Activated CD8-positive, alpha-beta memory T cell treated with anti-CD3 and anti-CD28 coated beads for 48 hours (primary cell): ENCODE measurements at regions not wholly inside any gene's neighbourhood (a gene's known extent, or its start where the extent isn't known, plus 50 kb on each side); places are given as distances from the start of the nearest gene placed in this dataset.
"Not testable (repeated sequence)": the region's sequence is repeated elsewhere in the genome, so short reads cannot be mapped to it uniquely, and the experiment has no call there.

Experiments
- DNase-seq, 3 experiments: peaks; one replicate each; pipeline ENCODE4 v3.0.0-alpha.2; 2020; ENCODE audit warnings: low read depth in 2 of 3, low spot score in 2 of 3

DNA sequence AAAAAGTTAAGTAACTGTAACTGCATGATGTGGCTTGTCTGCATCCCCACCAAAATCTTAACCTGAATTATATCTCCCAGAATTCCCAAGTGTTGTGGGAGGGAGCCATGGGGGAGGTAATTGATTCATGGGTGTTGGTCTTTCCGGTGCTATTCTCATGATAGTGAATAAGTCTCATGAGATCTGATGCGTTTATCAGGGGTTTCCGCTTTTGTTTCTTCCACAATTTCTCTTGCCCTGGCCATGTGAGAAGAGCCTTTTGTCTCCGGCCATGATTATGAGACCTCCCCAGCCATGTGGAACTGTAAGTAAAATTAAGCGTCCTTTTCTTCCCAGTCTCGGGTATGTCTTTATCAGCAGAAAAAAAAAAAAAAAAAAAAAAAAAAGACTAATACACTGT is 385.8 kb downstream of the SLITRK1 start:
- no peak for DNase-seq

DNA sequence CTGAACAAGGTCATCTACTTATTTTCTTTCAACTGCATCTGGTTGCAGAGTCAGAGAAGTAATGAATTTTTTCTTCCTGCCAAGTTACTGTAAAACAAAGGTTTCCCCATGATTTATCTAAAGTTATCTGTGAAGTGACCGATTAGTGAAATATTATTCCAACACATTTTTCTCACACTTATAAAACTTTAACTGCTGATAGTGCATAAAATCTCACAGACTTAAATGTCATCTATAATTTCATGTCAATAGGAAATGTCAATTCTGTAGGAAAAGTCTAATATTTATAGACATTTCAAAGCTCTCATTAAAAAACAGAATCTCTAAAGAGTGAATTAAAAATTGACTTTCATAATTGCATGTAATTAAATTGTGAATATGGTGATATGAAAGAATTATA is 397.2 kb downstream of the SLITRK1 start:
- DNase-seq, result no peak

DNA sequence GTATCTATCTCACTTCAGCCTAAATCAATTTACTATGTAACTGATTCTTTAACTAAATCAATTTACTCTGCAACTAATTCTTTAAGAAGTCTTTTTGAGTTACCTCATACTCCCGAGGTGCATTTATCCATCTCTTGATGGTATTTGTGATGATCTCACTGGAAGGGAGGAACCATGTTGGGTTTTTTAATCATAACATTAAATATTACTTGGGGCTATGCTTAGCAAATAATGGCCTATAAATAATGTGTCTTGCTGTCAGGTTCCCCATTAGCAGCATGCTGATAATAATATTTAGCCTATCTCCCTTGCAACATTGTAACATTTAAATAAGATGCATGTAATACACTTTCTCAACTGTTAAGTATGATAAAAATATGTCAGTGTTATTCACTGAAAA is 411.3 kb downstream of the SLITRK1 start:
- no peak for DNase-seq

DNA sequence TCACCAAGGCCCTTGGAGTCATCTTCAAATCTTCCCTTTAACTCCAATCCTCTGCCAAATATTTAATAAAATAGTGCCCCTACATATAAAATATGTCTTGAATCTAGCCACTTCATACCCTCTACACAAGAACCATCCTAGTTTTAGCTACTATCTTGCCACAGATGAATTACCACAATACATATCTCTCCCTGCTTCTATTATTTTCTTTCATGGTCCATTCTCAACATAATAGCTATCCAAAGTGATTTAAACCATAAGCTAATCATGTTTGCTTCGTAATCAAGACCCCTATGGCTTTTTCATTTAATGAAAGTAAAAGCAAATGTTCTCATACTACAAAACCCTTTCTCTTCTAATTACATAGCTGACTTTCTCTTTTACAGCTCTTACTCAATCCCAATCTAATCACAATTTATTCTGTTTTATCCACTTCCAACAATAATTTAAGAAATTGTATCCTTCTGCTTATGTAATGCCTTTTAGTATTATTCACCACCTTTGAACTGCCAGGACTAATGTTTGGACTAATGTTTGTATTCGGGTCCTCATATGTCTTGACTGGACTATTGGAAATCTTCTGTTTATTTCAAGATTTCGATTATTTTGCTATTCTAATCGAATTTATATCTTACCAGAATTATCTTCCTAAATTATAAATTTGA is 412.0 kb downstream of the SLITRK1 start:
- DNase-seq, result no peak

DNA sequence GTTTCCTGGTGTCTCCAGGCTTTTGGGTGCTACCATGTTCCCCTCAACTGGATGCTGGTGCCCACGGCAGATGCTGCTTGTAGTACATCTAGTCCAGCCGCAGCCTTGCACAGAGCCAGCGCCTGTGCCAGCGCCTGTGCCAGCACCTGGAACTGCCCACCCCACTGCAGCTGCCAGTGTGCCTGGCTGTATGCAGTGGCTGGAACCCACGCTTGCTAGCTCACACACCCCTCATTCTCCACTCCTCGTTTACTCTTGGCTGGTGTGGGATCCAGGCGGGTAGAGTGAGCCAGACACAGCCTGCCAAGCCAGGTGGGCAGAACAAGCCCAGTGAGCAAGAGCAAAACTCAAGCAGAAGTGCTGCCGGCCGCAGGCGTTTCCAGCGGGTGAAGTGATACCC is 428.6 kb downstream of the SLITRK1 start:
- no peak for DNase-seq

DNA sequence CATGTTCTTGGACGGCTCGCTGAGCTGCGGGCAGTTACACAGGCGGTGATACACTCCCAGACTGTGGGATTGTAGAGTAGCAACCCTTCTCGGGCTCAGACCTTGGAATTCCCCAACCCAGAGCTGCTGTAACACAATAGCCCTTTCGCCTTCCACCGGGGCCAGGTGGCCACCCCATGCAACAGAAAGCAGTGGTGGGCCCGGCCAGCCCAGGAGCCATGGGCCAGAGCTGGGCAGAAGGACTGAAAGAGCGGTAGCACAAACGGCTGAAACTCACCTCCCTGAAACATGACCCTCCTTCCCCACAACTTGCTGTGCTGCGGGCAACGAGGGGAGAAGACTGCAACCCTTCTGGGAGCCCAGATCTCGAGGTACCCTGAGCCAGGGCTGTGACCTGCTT is 429.0 kb downstream of the SLITRK1 start:
- no peak for DNase-seq

DNA sequence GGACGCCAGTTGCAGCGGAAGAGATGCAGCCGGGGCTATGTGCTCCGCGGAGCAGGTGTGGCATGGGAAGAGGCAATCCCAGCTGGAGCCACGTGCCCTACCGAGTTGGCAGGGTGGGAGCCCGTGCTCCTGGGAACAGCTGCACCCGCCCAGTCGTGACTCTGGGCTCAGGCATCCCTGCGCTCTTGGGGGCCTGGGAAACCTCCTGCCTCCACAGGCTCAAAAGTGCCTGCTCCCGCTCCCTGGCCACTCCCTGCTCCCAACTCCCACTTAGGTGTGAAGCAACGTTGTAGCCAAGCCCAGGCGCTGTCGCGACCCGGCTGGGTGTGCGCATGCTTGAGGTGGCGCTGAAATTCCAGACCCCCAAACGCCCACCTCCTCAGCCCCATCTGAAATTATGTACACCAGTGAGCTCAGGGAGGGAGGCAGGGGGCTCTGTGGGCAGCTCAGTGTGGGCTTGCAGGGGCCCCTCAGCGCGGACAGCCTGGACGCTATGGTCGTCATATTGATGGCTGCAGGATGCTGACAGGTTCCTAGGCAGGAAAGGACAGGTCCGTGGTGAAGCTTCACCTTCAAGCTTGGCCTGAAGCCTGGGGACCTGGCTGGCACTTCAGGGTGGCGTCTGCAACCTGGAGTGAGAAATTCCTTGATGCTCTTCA is 429.9 kb downstream of the SLITRK1 start:
- no peak for DNase-seq

DNA sequence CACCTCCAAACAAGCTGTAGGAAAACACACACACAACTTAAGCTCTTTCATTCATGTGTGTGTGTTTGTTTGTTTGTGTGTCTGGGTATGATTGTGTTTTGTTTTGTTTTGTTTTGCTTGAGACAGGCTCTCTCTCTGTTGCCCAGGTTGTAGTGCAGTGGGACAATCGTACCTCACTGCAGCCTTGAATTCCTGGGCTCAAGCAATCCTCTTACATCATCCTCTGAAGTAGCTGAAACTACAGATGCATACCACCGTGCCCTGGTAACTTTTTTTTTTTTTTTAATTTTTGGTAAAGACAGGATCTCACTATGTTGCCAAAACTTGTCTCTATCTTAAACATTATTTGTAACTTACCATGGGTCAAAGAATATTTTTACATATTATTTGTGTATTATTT is 431.7 kb downstream of the SLITRK1 start:
- no peak for DNase-seq

DNA sequence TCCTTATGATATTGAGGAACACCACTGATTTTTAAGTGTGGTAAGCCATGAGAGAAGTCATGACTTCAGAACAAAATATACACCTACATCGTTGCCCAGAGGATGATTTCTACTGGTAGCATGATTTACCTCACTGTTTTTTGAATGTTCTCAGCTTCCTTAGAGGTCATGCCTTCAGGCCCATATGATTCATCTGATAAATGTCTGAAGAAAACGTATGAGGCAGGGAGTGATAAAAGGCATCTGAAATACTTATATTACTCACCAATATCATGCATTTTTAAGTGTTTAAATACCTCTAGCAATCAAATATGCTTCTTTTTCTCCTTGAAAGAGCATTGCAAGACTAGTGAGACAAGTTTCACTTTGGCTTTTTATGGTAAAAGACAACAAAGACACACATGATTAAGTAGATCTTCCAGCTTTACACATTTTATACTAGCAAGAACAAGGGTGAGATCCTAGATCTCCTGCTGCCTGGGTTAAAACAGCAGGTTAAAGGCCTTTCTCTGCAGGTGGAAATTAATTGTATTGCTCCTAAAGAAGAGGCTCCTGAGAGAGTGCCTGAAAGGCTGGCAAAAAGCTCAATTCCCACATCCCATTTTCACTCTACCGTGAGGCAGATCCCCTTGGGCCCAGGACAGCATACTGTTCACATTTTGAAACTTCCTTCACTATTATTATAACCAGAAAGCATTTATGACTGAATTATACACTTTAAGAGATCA is 432.4 kb downstream of the SLITRK1 start:
- DNase-seq, result no peak

DNA sequence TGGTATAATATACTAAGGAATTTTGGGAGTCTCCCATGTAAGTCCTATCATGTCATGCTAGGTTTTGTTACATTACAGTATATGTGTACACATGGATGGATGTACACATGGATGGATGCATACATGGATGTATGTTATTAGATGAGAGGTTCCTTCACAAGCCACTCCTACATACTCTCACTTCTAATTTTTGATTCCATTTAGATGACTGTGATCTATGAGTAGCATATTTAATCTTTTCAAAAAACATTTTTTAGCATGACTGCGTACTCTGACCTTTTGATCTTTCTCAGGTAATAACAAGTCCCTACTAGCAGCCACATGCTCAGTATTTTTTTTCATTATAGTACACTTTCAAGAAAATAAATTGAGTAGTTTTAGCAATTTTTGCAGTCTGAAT is 441.8 kb downstream of the SLITRK1 start:
- DNase-seq, result no peak

DNA sequence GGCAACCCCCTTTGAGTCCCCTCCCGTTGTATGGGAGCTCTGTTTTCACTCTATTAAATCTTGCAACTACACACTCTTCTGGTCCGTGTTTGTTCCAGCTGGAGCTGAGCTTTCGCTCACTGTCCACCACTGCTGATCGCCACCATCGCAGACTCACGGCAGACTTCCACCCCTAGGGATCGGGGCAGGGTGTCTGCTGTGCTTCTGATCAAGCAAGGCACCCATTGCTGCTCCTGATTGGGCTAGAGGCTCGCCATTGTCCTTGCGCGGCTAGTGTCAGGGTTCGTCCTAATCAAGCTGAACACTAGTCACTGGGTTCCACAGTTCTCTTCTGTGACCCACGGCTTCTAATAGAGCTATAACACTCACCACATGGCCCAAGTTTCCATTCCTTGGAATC is 442.8 kb downstream of the SLITRK1 start:
- not testable (repeated sequence) for DNase-seq

DNA sequence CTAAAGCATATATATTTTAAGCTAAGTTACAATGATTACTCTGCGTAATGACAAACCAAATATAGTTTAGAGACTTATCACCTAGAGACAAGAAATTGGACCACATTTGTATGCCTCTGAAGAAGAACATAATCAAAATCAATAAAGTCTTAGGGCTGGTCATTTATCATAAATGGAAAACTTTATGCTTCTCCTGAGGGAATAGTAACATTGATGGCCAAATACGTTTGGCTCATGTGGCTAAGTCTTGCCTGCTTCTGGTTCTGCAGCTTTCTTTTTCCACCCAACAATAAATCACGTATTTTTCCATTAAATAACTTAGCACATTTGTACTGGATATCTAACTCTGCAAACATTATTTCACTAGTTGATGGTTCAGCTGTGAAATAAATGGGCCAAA is 458.4 kb downstream of the SLITRK1 start:
- no peak for DNase-seq

DNA sequence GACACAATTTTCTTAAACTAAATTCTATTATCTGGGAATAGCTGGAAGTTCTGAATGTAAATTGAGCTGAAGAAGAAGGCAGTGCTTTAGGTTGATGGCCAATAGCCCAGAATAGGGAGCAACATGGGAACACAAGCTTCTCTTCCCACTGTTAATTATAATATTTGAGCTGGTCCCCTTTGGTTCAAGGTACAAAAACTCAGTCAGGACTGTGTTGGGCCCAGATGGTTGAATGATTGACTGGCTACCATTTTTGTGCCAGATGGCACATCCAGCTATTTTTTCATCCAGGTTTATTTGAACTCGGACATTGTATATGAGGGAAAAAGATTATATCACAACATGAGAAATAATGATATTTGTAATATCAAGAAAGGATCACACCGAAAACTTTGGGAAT is 458.9 kb downstream of the SLITRK1 start:
- DNase-seq, result no peak

DNA sequence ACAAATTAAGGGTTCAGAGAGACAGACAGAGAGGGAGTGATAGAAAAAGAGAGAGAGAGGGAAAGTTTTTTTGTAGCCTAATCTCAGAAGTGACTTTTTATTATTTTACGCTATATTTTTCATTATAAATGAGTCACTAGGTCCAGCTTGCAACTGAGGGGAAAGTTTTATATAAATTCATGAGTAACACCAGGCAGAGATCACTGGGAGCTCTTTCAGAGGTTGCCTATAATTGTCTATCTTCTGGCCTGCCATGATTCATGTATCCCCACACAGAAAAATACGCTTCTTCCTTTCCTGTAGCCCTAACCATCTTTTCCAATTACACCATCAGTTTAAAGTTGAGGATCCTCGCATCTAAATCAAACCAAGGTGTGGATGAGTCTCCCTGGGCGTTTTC is 467.9 kb downstream of the SLITRK1 start:
- DNase-seq, result no peak

DNA sequence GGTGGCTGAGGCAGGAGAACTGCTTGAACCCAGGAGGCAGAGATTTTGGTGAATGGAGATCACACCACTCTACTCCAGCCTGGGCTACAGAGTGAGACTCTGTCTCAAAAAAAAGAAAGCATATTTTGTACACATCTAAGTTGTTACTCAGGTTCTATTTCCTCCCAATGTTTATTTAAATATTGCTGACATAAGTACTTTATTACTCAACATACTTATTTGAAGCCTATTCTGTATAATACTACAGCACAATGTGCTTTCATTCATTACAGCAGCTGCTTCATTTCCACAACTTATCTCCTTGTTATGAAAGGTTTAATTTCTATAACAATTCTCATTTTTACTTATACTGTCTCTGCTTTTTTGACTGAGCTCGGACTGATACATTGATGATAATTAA is 495.7 kb downstream of the SLITRK1 start:
- DNase-seq, result no peak

DNA sequence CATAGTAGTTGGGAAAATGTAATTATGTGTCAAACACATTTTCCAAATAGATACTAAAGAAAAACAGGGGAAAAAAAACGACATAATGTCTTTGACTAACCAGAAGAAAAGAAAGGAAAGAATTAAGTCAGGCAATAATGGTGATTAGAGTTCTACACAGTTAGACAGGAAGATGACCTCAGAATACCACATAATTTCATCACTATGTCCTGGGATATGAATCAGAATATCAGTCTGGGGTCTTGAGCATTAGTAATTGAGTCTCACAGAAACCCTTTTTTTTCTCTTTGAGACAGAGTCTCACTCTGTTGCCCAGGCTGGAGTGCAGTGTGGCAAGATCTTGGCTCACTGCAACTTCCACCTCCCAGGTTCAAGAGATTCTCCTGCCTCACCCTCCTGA is 503.4 kb downstream of the SLITRK1 start:
- no peak for DNase-seq

DNA sequence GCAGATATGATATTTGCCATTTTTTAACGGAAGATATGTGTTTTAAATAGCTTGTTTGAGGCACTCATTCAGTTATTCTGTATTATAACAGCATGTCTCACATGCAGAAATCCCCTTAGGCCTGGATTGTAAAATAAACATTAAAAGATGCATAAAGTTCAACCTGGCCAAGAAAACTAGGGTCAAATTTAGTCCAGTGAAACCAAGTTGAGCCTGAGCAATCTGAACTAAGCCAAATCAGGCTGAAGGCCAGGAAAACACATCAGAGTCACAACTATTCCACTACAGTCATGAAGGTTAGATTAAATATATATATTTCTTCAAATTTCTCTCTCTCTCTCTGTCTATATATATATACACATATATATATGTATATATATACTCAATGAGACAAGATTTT is 504.8 kb downstream of the SLITRK1 start:
- no peak for DNase-seq

DNA sequence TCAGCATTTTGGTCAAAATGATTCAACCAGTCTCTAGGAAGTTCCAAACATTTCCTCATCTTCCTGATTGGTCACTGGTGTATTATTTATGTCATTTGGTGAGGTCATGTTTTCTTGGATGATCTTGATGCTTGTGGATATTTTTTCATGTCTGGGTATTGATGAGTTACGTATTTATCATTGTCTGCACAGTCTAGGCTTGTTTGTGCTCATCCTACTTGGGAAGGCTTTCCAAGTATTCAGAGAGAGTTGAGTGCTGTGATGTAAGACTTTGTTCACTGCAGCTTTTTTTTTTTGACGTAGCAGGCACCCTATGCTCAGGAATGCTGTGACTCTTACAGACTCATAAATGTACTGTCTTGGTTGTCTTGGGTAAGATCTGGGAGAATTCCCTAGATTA is 509.5 kb downstream of the SLITRK1 start:
- no peak for DNase-seq

DNA sequence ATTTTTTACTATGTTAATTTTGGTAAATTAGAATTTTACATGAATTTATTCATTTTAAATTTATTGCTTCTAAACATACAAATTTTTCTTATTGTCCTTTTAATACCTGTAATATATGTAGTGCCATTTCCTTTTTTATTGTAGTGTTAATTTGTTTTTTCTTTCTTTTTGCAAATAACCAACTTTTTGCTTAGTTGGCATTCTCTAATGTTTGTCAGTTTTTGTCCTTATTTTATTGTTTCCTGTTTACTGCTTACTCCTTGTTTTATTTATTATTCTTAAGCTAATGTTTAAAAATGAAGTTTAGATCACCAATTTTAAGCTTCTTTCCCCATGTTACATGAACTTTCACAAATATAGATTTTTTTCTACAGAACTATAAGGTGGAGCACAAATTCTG is 516.6 kb downstream of the SLITRK1 start:
- no peak for DNase-seq

DNA sequence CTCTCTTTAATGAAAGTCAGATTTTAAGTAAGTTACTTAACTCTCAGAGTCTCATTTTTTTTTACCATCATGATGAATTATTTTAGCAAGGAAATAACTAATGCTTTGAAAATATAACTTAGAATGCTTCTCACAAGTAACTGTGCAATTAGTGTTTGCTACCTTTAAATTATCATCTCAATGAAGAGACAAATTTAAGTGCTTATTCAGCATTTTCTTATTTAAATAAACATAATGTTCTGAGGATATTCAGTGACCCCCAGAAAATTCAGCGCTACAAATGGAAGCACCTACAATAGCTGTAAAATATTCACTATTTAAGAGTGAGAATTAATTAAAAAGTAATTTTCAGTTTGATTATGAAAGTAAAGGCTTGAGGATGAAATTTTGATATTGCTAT is 527.2 kb downstream of the SLITRK1 start:
- DNase-seq, result no peak

DNA sequence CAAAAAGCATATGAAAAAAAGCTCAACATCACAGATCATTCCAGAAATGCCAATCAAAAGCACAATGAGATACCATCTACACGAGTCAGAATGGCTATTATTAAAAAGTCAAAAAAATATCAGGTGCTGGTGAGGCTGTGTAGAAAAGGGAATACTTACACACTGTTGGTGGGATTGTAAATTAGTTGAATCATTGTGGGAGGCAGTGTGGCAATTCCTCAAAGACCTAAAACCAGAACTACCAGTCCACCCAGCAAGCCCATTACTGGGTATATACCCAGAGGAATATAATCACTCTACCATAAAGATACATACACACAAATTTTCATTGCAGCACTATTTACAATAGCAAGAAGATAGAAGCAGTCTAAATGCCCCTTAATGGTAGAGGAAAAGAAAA is 529.9 kb downstream of the SLITRK1 start:
- no peak for DNase-seq

DNA sequence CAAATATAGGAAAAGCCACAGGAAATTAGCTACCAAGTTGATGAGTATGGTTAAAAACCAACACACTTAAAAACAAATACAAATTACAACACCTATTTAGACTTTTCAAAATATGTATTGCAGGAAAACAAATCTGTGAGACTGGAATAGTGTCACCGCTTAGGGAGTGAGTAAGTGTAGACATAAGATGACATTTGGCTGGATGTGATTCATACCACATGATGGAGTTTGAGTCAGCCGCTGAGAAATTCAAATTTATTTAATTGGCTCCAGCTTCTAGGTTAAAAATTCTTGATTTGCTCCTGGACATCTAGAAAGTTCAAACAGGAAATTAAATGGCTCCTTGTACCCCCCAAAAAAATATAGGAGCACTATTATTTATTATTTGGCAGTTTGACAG is 531.7 kb downstream of the SLITRK1 start:
- no peak for DNase-seq

DNA sequence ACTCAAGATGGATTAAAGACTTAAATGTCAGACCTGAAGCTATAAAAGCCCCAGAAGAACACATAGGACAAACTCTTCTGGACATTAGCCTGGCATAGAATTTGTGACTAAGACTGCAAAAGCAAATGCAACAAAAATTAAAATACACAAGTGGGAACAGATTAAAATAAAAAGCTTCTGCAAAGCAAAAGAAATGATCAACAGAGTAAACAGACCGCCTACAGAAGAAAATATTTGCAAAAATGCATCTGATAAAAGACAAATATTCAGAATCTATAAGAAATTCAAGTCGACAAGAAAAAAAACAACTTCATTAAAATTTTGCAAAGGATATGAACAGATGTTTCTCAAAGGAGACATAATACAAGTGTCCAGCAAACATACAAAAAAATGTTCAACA is 537.8 kb downstream of the SLITRK1 start:
- DNase-seq, result no peak
